Panc1 (cell line): ENCODE measurements at regions not wholly inside any gene's neighbourhood (a gene's known extent, or its start where the extent isn't known, plus 50 kb on each side); places are given as distances from the start of the nearest gene placed in this dataset.
A peak's percentile ranks its signal among the peaks of the same experiment; 100 is the strongest.

Experiments
- ATAC-seq: fragments of 200-7000 bp; cut with Tn5 transposase; 2 replicates; pipeline ENCODE4 v1.9.1; 2020; ENCODE audit warnings: mild to moderate bottlenecking, moderate library complexity
- BruUV-seq: library from RNA; stranded (reverse); fragments of 400-500 nt; replicated peaks from 2 replicates; lab custom pipeline; 2021; lab: Mats Ljungman, UMichigan
- CTCF ChIA-PET: fragments of 300-600 bp; sonication (Branson Sonifier 250); formaldehyde crosslinking; loops from one replicate; lab custom pipeline; 2022; ENCODE audit warnings: antibody characterized with exemption; lab: Charles Lee
- POLR2A ChIA-PET: fragments of 300-600 bp; sonication (Branson Sonifier 250); formaldehyde crosslinking; loops from one replicate; lab custom pipeline; 2022; ENCODE audit warnings: antibody characterized with exemption; lab: Charles Lee
- DNase-seq: peaks from one replicate; pipeline ENCODE4 v3.0.0-alpha.2; 2010; ENCODE audit warnings: low read depth, low spot score
- H3K27ac ChIP-seq: 2 replicates; pipeline ENCODE4 v1.5.1; 2011; ENCODE audit warnings: mild to moderate bottlenecking, low read length, inconsistent platforms
- H3K27me3 ChIP-seq: fragments of 200-500 bp; sonication (Bioruptor generic); 2 replicates; pipeline ENCODE4 v1.6.0; 2014; ENCODE audit warnings: low read length, inconsistent platforms; ENCODE audit not compliant: control insufficient read depth, insufficient read depth
- H3K36me3 ChIP-seq: fragments of 200-500 bp; sonication (Bioruptor generic); 2 replicates; pipeline ENCODE4 v1.5.1; 2014; ENCODE audit warnings: inconsistent platforms, mild to moderate bottlenecking, low read length, moderate library complexity; ENCODE audit not compliant: control insufficient read depth, insufficient read depth
- H3K4me1 ChIP-seq: 2 replicates; pipeline ENCODE4 v1.5.1; 2011; ENCODE audit warnings: inconsistent platforms, mild to moderate bottlenecking, low read length, moderate library complexity; ENCODE audit not compliant: control insufficient read depth, insufficient read depth
- H3K4me3 ChIP-seq, 2 experiments: 2 replicates each; pipeline ENCODE4 v1.5.1; 2011 to 2012; ENCODE audit warnings: low read depth in 2 of 2, low read length in 2 of 2, mild to moderate bottlenecking in 2 of 2, inconsistent platforms in 1 of 2, moderate library complexity in 1 of 2
- H3K9me3 ChIP-seq: fragments of 200-500 bp; sonication (Bioruptor generic); 2 replicates; pipeline ENCODE4 v1.5.1; 2014; ENCODE audit warnings: low read depth, mild to moderate bottlenecking, inconsistent platforms, low read length, moderate library complexity; ENCODE audit not compliant: control insufficient read depth, insufficient read depth
- CTCF ChIP-seq: fragments of 450-650 bp; IDR thresholded peaks from 2 replicates; pipeline ENCODE4 v1.5.1; 2017; ENCODE audit warnings: mild to moderate bottlenecking
- POLR2AphosphoS5 ChIP-seq: IDR thresholded peaks from 2 replicates; pipeline ENCODE4 v1.6.1; 2012; ENCODE audit warnings: mild to moderate bottlenecking, low read depth, low read length, moderate library complexity
- REST ChIP-seq, 2 experiments: IDR thresholded peaks; 2 replicates each; pipeline ENCODE4 v1.6.1; 2011 to 2012; ENCODE audit warnings: low read depth in 2 of 2, control low read depth in 1 of 2, low read length in 1 of 2, mild to moderate bottlenecking in 1 of 2, moderate library complexity in 1 of 2; ENCODE audit not compliant: insufficient read depth in 1 of 2
- SIN3A ChIP-seq: IDR thresholded peaks from 2 replicates; pipeline ENCODE4 v1.6.1; 2012; ENCODE audit warnings: low read depth, mild to moderate bottlenecking, low read length, moderate library complexity, borderline replicate concordance; ENCODE audit not compliant: insufficient read depth
- TCF7L2 ChIP-seq: IDR thresholded peaks from 2 replicates; pipeline ENCODE4 v1.6.1; 2011; ENCODE audit warnings: mild to moderate bottlenecking, low read depth, low read length, inconsistent platforms
- in situ Hi-C: cut with HindIII; loops from 2 replicates; pipeline ENCODE4 v1.10.0; 2016; ENCODE audit warnings: low sequenced_read_pairs, low pct_unique_long_range_greater_than_20kb
- intact Hi-C: fragments of 100-400 bp; cut with micrococcal nuclease; formaldehyde crosslinking; loops from one replicate; pipeline ENCODE4 v1.10.0; 2022; ENCODE audit not compliant: unreplicated experiment

- intact Hi-C loops: loop anchor here (2.0 kb wide), 1 partner anchor 455 kb away; no protein-coding TSS in a partner anchor
- TF ChIP-seq TCF7L2: no peak
- TF ChIP-seq POLR2AphosphoS5: no peak
- peak; percentile 60; the same call in 1 of the 2 replicates for TF ChIP-seq CTCF
- no peak for TF ChIP-seq REST (IDR thresholded peaks at IDR 0.05; ENCODE audit: insufficient read depth in 1 of 2, low read depth in 2 of 2, low read length in 1 of 2)
- TF ChIP-seq SIN3A: no peak
- H3K4me1 ChIP-seq: peaks cover 16% of the 10 kb centered on the region
- ATAC-seq (peak; percentile 84), DNase-seq (no peak)
- no TSS peak for BruUV-seq
- CTCF ChIA-PET: interaction anchor here (0.5 to 0.6 kb wide), 2 partner anchors 9 to 745 kb away, joined by 3 read pairs; no protein-coding TSS in a partner anchor
- POLR2A ChIA-PET: no interaction called here
- no peak overlapping the region for H3K27ac ChIP-seq
- no peaks in the 10 kb centered on the region for H3K9me3 ChIP-seq
- H3K27me3 ChIP-seq: no peaks in the 10 kb centered on the region
- H3K36me3 ChIP-seq: no peaks in the 10 kb centered on the region
- in situ Hi-C loops: no loop called here
- H3K4me3 ChIP-seq: no peak overlapping the region
Observed at GRCh38 chr6:95091823-95092436, 485.4 kb upstream of the MANEA start.

GRCh38 chr6:95093154-95093553, 484.2 kb upstream of the MANEA start:
- in situ Hi-C loops: no loop called here
- no peak overlapping the region for H3K4me3 ChIP-seq
- intact Hi-C loops: loop anchor here (2.0 kb wide), 1 partner anchor 456 kb away; no protein-coding TSS in a partner anchor

More at GRCh38 chr6:95093154-95093553, 484.2 kb upstream of the MANEA start:
- Histone ChIP-seq H3K9me3 (no peaks in the 10 kb centered on the region), H3K27ac (peak overlapping the region; percentile 48; the same call in 1 of the 2 replicates), H3K36me3 (no peaks in the 10 kb centered on the region), H3K27me3 (no peaks in the 10 kb centered on the region), H3K4me1 (peaks cover 10% of the 10 kb centered on the region)
- no TSS peak for BruUV-seq
- ChIA-PET POLR2A (no interaction called here), CTCF (no interaction called here)
- ATAC-seq (no peak), DNase-seq (no peak)
- no peak for TF ChIP-seq REST (IDR thresholded peaks at IDR 0.05; ENCODE audit: insufficient read depth in 1 of 2, low read depth in 2 of 2, low read length in 1 of 2)
- TF ChIP-seq CTCF: no peak
- TF ChIP-seq TCF7L2: no peak
- TF ChIP-seq POLR2AphosphoS5: no peak
- no peak for TF ChIP-seq SIN3A
